MCF 10A (cell line): ENCODE measurements at regions not wholly inside any gene's neighbourhood (a gene's known extent, or its start where the extent isn't known, plus 50 kb on each side); places are given as distances from the start of the nearest gene placed in this dataset.

Experiments used
- BruUV-seq: library from RNA; stranded (reverse); fragments of 400-500 nt; replicated peaks from 2 replicates; lab custom pipeline; 2021; lab: Mats Ljungman, UMichigan
- CTCF ChIA-PET: fragments of 300-600 bp; sonication (Branson Sonifier 250); formaldehyde crosslinking; extraction: SDS; loops from one replicate; lab custom pipeline; 2021; ENCODE audit warnings: antibody characterized with exemption, inconsistent platforms; lab: Yijun Ruan, JAX
- POLR2A ChIA-PET: fragments of 300-600, 350-650 bp; sonication (Branson Sonifier 250); formaldehyde crosslinking; extraction: SDS; loops from one replicate; lab custom pipeline; 2020; ENCODE audit warnings: antibody characterized with exemption, inconsistent platforms; lab: Yijun Ruan, JAX
- DNase-seq: peaks from one replicate; pipeline ENCODE4 v3.0.0-alpha.2; 2018; ENCODE audit not compliant: unreplicated experiment
- H3K27ac Mint-ChIP-seq: one replicate; pipeline ENCODE4 v1.8.0; 2022; ENCODE audit warnings: mild to moderate bottlenecking, low read depth, mixed read lengths; ENCODE audit not compliant: unreplicated experiment
- H3K27me3 Mint-ChIP-seq: one replicate; pipeline ENCODE4 v1.8.0; 2022; ENCODE audit warnings: mixed read lengths; ENCODE audit not compliant: insufficient read depth, unreplicated experiment
- H3K36me3 Mint-ChIP-seq: one replicate; pipeline ENCODE4 v1.8.0; 2022; ENCODE audit warnings: mild to moderate bottlenecking, moderate library complexity, mixed read lengths; ENCODE audit not compliant: insufficient read depth, unreplicated experiment
- H3K4me1 Mint-ChIP-seq: one replicate; pipeline ENCODE4 v1.8.0; 2022; ENCODE audit warnings: mixed read lengths; ENCODE audit not compliant: insufficient read depth, unreplicated experiment
- H3K4me3 Mint-ChIP-seq: one replicate; pipeline ENCODE4 v1.8.0; 2022; ENCODE audit warnings: mild to moderate bottlenecking, moderate library complexity, mixed read lengths; ENCODE audit not compliant: unreplicated experiment
- H3K9me3 Mint-ChIP-seq: one replicate; pipeline ENCODE4 v1.8.0; 2022; ENCODE audit warnings: mixed read lengths; ENCODE audit not compliant: unreplicated experiment
- CTCF ChIP-seq: fragments of 200-600 bp; IDR thresholded peaks from one replicate; pipeline ENCODE4 v1.8.0; 2022; ENCODE audit warnings: antibody characterized with exemption, mild to moderate bottlenecking; ENCODE audit not compliant: unreplicated experiment
- intact Hi-C: fragments of 100-400 bp; cut with micrococcal nuclease; formaldehyde crosslinking; loops from 2 replicates; pipeline ENCODE4 v1.14.1; 2022

GRCh38 chr2:7719876-7720275 is 802.7 kb downstream of the RNF144A start:
- no peak for TF ChIP-seq CTCF
- ChIA-PET POLR2A (no interaction called here), CTCF (no interaction called here)
- Mint-ChIP-seq H3K27ac (no peak overlapping the region), H3K4me3 (no peak overlapping the region), H3K4me1 (no peaks in the 10 kb centered on the region), H3K27me3 (no peaks in the 10 kb centered on the region), H3K9me3 (no peaks in the 10 kb centered on the region), H3K36me3 (no peaks in the 10 kb centered on the region)
- BruUV-seq = no TSS peak
- no peak for DNase-seq
- intact Hi-C loops = no loop called here

GRCh38 chr2:7721413-7721995 is 804.3 kb downstream of the RNF144A start:
- intact Hi-C loops = no loop called here
- no peak overlapping the region for H3K4me3 Mint-ChIP-seq
- no peak for DNase-seq
- no peak overlapping the region for H3K27ac Mint-ChIP-seq
- H3K27me3 Mint-ChIP-seq = no peaks in the 10 kb centered on the region
- no TSS peak for BruUV-seq
- CTCF ChIA-PET = interaction anchor here (0.6 to 0.7 kb wide), 2 partner anchors 12 to 212 kb away, joined by 3 read pairs; no protein-coding TSS in a partner anchor
- H3K36me3 Mint-ChIP-seq = no peaks in the 10 kb centered on the region
- H3K4me1 Mint-ChIP-seq = no peaks in the 10 kb centered on the region
- POLR2A ChIA-PET = no interaction called here
- no peak for TF ChIP-seq CTCF
- H3K9me3 Mint-ChIP-seq = no peaks in the 10 kb centered on the region

- ChIA-PET POLR2A (no interaction called here), CTCF (interaction anchor here (0.7 kb wide), 1 partner anchor 13 kb away, joined by 3 read pairs; no protein-coding TSS in a partner anchor)
- DNase-seq = no peak
- H3K27me3 Mint-ChIP-seq = no peaks in the 10 kb centered on the region
- no peaks in the 10 kb centered on the region for H3K9me3 Mint-ChIP-seq
- H3K27ac Mint-ChIP-seq = no peak overlapping the region
- no TSS peak for BruUV-seq
- no peaks in the 10 kb centered on the region for H3K36me3 Mint-ChIP-seq
- H3K4me1 Mint-ChIP-seq = no peaks in the 10 kb centered on the region
- no peak for TF ChIP-seq CTCF
- no peak overlapping the region for H3K4me3 Mint-ChIP-seq
- intact Hi-C loops = no loop called here
Observed at GRCh38 chr2:7722212-7722910, 805.1 kb downstream of the RNF144A start.

- ChIA-PET CTCF (interaction anchor here (0.6 to 1.8 kb wide), 3 partner anchors 21 to 960 kb away, joined by 3 to 8 read pairs (median 3); partner anchors contain the start of gene ID2), POLR2A (no interaction called here)
- Mint-ChIP-seq H3K27ac (no peak overlapping the region), H3K27me3 (no peaks in the 10 kb centered on the region), H3K4me1 (no peaks in the 10 kb centered on the region), H3K9me3 (no peaks in the 10 kb centered on the region), H3K4me3 (no peak overlapping the region), H3K36me3 (no peaks in the 10 kb centered on the region)
- intact Hi-C loops = no loop called here
- DNase-seq = no peak
- no peak for TF ChIP-seq CTCF
- BruUV-seq = no TSS peak
Observed at GRCh38 chr2:7724336-7724735, 807.1 kb downstream of the RNF144A start.
